ENCODE measurements at regions not wholly inside any gene's neighbourhood (a gene's known extent, or its start where the extent isn't known, plus 50 kb on each side); places are given as distances from the start of the nearest gene placed in this dataset.

DNA sequence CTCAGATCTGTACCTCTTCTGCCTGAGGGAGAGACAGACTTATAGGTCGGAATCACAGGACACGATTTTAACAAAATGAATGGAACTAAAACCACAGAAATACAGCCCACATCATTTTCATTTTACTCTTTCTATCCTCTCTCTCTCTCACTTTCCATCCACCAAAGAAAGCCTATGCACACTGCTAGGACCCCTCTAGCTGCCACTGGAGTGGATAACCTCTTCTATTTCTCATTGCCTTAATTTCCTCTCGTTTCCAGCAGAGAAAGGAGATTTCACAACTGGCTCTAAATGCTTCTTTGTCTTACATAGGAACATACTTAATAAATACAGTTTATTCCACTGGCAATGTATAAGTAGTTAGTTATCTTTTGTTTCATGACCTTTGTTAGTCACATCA is 867.8 kb upstream of the ADGRL4 start:
- H3K27me3 ChIP-seq (replicated peaks in 1 of 7) = no peaks in the 10 kb centered on the region
- TF ChIP-seq POLR2A (IDR thresholded peaks at IDR 0.05) (no peak), POLR2AphosphoS5 (IDR thresholded peaks at IDR 0.05) (no peak), CTCF (IDR thresholded peaks at IDR 0.05 in 8 of 11, conservative IDR thresholded peaks at IDR 0.05 in 3 of 11) (no peak)
- WGBS, 5 donors = 72 to 81% (median 78%) methylated on average over 3 of the region's 3 CpGs
- H3K4me1 ChIP-seq = no peaks in the 10 kb centered on the region
- H3K36me3 ChIP-seq = no peaks in the 10 kb centered on the region
- intact Hi-C loops (cut with DNase I; ENCODE audit: low total_unique reads) = no loop called here
- peaks cover 0 to 40% (median 10%) of the 10 kb centered on the region in 8 donors for H3K9me3 ChIP-seq
- H3K27ac ChIP-seq = no peak overlapping the region
- DNase-seq = no peak
- H3K4me3 ChIP-seq = no peak overlapping the region

- no peak for TF ChIP-seq CTCF (IDR thresholded peaks at IDR 0.05 in 8 of 11, conservative IDR thresholded peaks at IDR 0.05 in 3 of 11)
- no peaks in the 10 kb centered on the region for H3K4me1 ChIP-seq
- H3K27ac ChIP-seq = no peak overlapping the region
- H3K4me3 ChIP-seq = no peak overlapping the region
- H3K9me3 ChIP-seq = peaks cover 0 to 13% (median 0%) of the 10 kb centered on the region in 8 donors
- intact Hi-C loops (cut with DNase I; ENCODE audit: low total_unique reads) = no loop called here
- DNase-seq = no peak
- H3K27me3 ChIP-seq (replicated peaks in 1 of 7) = no peaks in the 10 kb centered on the region
- 77 to 84% (median 79%) methylated on average over 8 of the region's 8 CpGs for WGBS, 5 donors
- H3K36me3 ChIP-seq = no peaks in the 10 kb centered on the region
These were observed 852.9 kb upstream of the ADGRL4 start for GRCh38 chr1:79859212-79859948.

GRCh38 chr1:79852004-79852403 is 845.5 kb upstream of the ADGRL4 start:
- H3K36me3 ChIP-seq = no peaks in the 10 kb centered on the region
- no peak overlapping the region for H3K27ac ChIP-seq
- no peaks in the 10 kb centered on the region for H3K9me3 ChIP-seq
- intact Hi-C loops (cut with DNase I; ENCODE audit: low total_unique reads) = no loop called here
- H3K27me3 ChIP-seq (replicated peaks in 1 of 7) = no peaks in the 10 kb centered on the region
- H3K4me1 ChIP-seq = no peaks in the 10 kb centered on the region
- DNase-seq = no peak
- 67 to 78% (median 74%) methylated on average over 3 of the region's 3 CpGs for WGBS, 5 donors
- no peak for TF ChIP-seq POLR2A (IDR thresholded peaks at IDR 0.05)
- no peak for TF ChIP-seq POLR2AphosphoS5 (IDR thresholded peaks at IDR 0.05)
- TF ChIP-seq CTCF (IDR thresholded peaks at IDR 0.05 in 8 of 11, conservative IDR thresholded peaks at IDR 0.05 in 3 of 11) = no peak
- H3K4me3 ChIP-seq = no peak overlapping the region

DNA sequence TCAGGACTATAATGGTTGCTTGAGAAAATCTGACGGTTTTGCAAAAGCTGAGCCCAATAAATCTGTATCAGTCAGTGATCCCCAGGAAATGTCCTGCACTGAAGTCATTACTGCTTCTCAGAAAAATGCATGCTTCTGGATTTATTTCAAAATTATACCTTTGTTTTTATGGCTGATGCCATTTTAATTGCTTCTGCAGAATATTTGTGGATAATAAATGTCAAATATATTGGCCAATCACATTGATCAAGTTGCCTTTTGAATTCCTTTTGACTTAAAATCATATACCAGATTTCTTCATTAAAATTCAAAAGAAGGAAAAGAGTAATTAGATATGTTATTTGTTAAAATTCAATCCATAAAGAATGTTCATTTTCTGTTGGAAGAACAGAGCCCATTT is 842.9 kb upstream of the ADGRL4 start:
- Histone ChIP-seq H3K4me1 (no peaks in the 10 kb centered on the region), H3K27ac (no peak overlapping the region), H3K9me3 (no peaks in the 10 kb centered on the region), H3K27me3 (replicated peaks in 1 of 7) (no peaks in the 10 kb centered on the region), H3K36me3 (no peaks in the 10 kb centered on the region), H3K4me3 (no peak overlapping the region)
- DNase-seq = no peak
- intact Hi-C loops (cut with DNase I; ENCODE audit: low total_unique reads) = no loop called here
- no peak for TF ChIP-seq CTCF (IDR thresholded peaks at IDR 0.05 in 8 of 11, conservative IDR thresholded peaks at IDR 0.05 in 3 of 11)
- no peak for TF ChIP-seq POLR2A (IDR thresholded peaks at IDR 0.05)
- no peak for TF ChIP-seq POLR2AphosphoS5 (IDR thresholded peaks at IDR 0.05)
- WGBS, 5 donors = 73 to 83% (median 79%) methylated on average over 1 of the region's 1 CpG
